Hepatic stellate cell (primary cell): ENCODE measurements at regions not wholly inside any gene's neighbourhood (a gene's known extent, or its start where the extent isn't known, plus 50 kb on each side); places are given as distances from the start of the nearest gene placed in this dataset.
"Not testable (repeated sequence)": the region's sequence is repeated elsewhere in the genome, so short reads cannot be mapped to it uniquely, and the experiment has no call there.

Source experiments
- DNase-seq: peaks from one replicate; pipeline ENCODE4 v3.0.0; 2011; ENCODE audit warnings: low spot score

DNA sequence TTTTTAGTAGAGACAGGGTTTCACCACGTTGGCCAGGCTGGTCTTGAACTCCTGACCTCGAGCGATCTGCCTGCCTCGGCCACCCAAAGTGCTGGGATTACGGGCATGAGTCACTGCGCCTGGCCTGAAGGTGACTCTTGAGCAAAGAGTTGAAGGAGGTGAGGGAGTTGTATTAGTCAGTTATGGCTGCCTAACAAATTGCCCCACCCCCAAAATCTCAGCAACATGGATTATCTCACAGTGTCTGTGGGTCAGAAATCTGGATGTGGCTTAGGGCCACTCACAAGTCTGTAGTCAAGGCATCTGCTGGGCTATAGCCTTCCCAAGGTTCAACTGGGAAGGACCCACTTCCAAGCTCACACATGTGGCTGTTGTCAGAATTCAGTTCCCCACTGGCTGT, 52.8 kb upstream of the ADGRE5 start:
- DNase-seq = no peak

DNA sequence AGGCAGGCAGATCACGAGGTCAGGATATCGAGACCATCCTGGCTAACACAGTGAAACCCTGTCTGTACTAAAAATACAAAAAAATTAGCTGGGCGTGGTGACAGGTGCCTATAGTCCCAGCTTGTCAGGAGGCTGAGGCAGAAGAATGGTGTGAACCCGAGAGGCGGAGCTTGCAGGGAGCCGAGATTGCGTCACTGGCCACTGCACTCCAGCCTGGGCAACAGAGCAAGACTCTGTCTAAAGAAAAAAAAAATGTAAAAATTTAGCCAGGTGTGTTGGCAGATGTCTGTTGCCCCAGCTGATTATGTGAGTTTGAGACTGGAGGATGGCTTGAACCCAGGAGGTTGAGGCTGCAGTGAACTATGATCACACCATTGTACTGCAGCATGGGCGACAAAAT, 54.2 kb upstream of the ADGRE5 start:
- DNase-seq = not testable (repeated sequence)

DNA sequence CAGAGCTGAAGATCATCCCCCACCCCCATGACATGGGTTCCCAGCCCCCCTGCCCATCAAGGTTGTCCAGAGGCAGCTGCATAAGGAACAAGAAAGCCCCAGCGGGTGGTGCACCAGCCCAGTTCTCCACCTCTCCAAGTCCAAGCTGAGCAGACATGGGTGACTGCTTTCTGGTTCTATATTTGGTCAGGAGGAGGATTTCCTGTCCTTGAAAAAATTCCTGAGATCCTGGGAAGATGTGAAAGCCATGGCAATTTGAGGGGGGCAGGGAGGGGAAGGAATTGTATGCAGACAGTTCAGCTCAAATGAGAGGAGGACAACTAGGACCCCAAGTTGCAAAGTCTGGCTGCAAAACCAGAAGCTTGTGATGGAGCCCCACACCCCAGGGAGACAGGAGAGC, 55.4 kb upstream of the ADGRE5 start:
- DNase-seq = no peak

DNA sequence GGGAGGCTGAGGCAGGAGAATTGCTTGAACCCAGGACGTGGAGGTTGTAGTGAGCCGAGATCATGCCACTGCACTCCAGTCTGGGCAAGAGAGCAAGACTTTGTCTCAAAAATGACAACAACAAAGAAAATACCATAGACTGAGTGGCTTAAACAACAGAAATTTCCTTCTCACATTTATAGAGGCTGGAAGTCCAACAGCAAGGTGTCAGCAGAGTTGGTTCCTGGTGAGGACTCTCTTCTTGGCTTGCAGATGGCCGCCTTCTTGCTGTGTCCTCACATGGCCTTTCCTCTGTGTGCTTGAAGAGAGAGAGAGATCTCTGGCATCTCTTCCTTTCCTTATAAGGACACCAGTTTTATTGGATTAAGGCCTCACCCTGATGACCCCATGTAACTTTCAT, 56.1 kb upstream of the ADGRE5 start:
- no peak for DNase-seq

DNA sequence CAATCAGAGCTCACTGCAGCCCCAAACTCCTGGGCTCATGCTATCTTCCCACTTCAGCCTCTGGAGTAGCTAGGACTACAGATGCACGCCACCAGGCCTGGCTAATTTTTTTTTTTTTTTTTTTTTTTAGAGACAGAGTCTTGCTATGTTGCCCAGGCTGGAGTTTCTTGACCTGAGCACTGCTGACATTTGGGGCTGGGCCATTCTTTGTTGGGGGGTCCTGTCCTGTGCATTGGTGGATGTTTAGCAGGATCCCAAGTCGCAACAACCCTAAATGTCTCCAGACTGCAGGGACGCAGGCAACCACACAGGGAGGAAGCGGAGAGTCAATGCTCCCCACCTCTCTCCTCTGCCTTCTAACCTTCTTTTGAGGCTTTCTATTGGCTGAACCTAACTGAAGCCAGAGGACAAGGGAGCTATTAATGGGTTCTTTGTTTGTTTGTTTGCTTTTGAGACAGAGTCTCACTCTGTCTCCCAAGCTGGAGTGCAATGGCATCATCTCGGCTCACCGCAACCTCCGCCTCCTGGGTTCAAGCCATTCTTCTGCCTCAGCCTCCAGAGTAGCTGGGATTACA, 58.3 kb upstream of the ADGRE5 start:
- no peak for DNase-seq

DNA sequence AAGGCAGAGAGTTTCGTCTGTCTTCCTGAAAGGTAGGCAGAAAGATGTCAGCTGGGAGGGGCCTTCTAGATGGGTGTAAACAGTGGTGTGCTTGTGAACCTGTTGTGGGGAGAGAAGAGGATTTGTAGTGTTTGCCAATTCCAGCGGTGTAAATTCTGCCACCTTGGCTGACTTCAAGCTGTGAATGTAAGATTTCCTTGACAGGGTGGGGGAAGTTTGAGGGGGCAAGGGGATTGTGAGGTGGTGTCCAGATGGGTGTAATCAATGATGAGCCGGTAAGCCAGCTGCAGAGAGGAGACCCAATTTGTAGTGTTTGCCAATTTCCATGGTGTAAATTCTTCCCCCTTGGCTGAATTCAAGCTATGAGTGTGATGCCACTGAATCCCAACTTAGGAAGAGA, 61.0 kb upstream of the ADGRE5 start:
- no peak for DNase-seq

DNA sequence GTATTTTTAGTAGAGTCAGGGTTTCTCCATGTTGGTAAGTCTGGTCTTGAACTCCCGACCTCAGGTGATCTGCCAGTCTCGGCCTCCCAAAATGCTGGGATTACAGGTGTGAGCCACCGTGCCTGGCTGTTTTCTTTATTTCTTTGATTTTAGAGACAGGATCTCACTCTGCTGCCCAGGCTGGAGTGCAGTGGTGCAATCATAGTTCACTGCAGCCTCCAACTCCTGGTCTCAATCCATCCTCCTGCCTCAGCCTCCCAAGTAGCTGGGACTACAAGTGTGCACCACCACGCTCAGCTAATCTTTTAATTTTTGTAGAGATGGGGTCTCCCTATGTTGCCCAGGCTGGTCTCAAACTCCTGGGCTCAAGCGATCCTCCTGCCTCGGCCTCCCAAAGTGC, 61.5 kb upstream of the ADGRE5 start:
- DNase-seq = not testable (repeated sequence)

DNA sequence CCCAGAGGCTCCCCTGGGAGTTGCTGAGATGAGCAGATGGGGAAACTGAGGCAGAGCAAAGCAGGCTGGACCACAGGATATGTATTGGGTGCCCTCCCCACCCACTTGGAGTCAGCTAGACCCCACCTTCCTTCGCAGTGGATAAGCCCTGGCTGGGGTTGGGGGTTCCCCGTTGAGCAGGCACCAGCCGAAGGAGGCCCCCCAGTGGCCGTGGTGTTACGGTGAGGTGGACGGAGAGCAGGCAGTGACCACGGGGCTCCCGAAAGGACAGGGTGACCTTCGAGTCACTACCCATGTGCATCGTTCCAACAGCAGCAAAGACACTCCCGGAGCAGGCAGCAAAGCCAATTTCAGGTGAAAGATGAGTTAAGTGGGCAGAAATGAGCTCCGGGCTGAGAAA, 62.4 kb upstream of the ADGRE5 start:
- no peak for DNase-seq

DNA sequence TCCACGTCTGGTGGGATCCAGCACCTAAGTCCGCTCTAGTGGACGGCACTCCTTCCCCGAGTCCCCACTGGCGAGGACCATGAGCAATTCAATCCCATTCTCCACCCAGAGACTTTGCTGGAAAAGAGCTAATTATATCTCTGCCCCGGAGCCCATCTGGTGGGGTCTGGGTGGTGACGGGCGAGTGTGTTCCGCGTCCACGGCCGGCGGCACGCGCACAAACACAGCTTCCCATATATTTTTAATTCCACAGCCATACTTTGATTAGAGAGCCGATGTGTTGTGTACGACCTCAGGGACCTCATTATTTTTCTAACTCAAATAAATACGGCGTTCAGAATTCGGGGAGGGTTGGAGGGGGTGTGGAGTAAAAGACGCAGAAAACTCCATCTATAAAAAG, 64.1 kb upstream of the ADGRE5 start:
- no peak for DNase-seq

DNA sequence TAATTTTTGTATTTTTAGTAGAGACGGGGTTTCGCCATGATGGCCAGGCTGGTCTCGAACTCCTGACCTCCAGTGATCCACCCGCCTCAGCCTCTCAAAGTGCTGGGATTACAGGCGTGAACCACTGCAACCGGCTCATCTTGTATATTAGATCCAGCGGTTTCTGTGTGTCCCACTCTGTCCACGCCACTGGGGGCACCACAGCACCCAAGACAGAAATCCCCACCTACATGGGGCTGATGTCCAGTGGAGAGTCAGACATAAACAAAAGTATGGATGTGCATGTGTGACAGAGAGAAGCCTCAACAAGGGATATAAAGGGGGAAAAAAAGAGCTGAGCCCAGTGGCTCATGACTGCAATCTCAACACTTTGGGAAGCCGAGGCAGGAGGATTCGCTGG, 65.8 kb upstream of the ADGRE5 start:
- no peak for DNase-seq

DNA sequence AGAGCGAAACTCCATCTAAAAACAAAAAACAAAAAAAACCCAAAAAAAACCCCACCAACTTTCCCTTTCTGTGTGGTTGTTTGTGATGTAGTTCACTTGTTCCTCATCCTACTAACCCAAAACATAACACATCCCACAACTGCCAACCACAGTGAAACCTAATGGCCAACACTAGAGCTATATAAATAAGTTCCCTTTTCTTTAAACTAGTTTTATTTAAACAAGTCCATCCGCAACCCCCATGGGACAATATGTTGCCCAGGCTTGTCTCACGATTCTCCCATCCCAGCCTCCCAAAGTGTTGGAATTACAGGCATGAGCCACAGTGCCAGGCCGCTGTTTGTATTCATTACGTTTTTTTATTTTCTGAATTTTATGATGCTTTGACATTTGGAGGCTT, 71.2 kb upstream of the ADGRE5 start:
- no peak for DNase-seq

DNA sequence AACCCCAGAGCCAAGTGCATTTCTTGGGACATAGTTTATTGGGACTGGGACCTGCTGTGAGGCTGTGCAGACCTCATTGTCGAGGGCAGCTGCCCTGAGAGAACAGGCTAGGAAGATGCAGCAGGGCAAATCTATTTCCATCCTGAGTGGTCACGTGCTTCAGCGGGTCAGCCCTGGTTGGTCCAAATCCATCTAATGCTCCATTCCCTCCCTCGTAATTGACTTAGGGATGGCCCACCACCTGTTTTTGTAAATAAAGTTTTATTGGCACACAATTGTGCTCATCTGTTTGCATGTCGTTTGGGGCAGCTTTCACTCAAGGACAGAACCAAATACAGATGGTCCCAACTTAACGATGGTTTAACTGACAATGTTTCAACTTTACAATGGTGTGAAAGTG, 75.5 kb upstream of the ADGRE5 start:
- DNase-seq = no peak

DNA sequence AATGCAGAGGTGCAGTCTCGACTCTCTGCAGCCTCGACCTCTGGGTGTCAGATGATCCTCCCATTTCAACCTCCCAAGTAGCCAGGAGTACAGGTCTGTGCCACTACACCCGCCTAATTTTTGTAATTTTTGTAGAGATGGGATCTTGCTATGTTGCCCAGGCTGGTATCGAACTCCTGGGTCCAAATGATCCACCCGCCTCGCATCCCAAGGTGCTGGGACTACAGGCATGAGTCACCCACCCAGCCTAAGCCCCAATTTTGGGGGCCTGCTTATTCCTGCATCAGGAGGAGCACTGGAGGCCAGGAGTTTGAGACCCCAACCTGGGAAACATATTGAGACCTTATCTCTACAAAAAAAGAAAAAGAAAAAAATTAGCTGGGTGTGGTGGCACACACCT, 80.1 kb upstream of the ADGRE5 start:
- DNase-seq = no peak

DNA sequence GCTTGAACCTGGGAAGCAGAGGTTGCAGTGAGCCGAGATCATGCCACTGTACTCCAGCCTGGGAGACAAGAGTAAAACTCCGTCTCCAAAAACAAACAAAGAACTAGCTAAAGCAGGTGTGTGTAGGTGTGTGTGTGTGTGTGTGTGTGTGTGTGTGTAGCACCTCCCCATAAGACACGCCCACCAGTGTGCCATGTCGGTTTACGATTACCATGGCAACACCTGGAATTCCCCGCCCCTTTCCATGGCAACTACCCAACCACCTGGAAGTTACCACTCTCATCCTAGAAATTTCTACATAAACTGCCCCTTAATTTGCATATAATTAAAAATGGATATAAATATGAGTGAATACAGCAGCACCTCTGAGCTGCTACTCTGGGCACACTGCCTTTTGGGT, 80.9 kb upstream of the ADGRE5 start:
- DNase-seq = no peak

DNA sequence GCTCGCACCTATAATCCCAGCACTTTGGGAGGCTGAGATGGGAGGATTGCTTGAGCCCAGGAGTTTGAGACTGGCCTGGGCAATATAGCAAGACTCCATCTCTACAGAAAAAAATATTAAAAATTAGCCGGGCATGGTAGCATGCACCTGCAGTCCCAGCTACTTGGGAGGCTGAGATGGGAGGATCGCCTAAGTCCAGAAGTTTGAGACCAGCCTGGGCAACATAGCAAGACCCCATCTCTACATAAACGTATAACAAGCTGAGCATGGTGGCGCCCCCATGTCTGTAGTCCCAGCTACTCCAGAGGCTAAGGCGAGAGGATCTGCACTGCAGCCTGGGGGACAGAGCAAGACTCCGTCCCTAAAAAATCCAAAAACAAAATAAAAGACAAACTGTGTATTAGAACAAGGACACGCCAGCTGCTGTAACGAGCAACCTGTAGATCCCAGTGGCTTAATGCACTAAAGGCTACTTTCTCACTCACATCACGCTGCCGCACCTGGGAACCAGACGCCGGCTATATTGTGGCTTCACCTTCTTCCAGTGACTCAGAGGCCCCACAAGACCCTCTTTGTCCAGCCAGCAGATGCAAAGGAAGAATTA, 81.9 kb upstream of the ADGRE5 start:
- DNase-seq = not testable (repeated sequence)

DNA sequence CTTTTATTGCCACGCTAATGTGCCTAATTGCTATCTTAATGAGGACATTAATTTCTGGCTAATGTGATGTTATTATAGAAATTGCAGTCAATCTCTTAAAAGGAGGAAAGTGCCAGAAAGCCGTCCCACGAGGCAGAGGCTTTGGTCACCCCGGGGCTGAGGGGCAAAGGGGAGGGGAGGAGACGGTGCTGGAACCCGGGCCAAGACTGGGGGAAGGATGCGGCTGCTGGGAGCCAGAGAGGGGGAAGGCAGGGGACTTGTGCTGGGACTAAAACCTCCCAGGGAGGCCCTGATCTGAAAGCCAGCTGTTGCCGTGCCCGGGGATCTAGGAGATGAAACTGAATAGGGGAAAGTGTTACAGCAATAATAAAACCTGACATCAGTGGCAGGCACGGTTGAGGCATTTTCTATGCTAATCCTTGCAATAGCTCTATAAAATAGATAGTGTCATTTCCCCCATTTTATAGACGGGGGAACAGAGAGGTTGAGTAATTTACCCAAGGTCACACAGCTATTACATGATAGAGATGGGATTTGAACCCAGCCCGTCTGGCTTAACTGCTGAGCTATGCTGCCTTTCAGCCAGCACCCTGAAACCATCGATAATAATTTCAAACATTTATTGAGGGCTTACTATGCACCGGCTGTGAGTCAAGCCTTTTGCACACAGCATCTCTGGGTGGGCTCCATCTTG, 83.2 kb upstream of the ADGRE5 start:
- DNase-seq = not testable (repeated sequence)

DNA sequence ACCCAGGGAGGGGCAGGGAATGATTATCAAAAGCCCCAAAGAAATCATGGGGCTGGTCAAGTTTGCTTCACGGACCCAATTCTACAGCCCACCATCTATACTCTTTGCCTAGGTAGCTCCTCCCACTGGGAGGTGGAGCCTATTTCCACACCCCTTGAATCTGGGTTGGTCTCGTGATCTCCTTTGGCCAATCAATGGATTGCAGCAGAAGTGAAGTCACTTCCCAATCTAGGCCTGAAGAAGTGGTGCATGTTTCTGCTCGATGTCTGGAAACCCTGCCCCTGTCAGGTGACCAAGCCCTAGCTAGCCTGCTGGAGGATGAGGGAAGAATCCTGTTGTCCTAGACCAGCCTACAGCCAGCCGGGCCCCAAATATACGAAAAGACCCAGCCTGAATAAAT, 86.3 kb upstream of the ADGRE5 start:
- DNase-seq = not testable (repeated sequence)

DNA sequence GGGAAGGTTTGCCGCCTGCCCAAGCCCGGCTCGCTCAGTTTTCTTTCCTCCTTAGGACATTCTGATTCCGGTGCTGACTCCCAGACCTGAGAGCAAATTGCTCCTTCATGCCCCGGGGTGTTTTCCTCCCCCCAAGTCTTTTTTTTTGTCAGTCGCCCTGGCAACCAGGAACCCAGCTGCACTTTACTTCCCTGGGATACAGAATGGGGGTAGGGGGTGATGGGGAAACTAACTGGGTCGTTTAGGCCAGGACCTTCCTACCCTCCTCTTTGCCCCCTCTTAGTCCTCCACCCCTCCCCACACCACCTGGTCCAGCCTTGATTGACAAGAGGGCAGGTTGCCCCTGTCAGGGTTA, 87.5 kb upstream of the ADGRE5 start:
- not testable (repeated sequence) for DNase-seq

DNA sequence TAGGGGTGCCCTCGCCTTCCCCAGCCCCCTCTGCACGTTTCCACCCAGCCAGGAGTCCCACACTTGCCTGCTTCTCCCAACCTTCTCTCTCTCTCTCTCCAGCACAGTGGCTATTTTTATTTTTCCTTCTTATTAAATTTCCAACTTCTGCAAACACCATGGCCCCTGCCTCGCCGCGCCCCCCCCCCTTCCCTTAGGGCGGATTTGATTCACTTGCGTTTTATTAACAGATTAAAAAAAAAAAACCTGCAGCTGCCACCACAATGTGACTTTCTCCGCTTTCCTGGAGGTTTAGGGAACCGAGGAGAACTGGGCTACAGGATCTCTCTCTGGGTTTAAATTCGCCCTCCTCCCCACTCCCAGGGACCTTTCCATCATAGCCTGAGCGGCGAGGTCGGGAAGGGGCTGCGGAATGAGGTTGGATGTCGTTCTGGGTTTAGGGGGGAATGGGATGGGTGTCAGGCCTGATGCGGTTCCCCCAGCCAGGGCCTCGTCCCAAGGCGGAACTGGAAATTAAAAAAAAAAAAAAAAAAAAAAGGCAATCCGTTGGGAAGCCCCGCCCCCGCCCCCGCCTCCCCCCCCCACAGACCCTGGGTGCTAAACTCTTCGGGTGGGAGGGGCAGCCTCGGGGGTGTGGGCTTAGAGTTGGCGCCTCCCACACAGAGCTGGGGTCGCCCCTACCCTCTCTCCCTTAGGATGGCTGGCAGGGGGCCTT, 87.3 kb upstream of the ADGRL1 start:
- not testable (repeated sequence) for DNase-seq

DNA sequence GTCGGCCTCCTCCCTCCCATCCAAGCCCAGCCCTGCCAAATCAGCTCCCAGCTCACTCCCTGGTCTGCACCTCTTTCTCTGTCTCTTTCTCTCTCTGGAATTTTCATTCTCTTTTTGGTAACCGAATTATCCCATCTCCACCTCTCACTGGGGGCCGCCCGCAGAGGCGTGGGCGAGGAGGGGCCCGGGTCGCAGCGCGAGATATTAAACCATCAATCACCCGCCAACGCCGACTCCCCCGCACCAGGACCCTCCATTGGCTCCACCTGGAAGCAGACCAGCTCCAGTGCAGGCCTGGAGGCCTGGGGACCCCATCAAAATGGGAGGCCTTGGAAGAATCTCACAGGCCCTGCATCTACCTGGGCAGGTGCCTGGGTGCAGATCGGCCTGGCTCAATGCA, 83.8 kb upstream of the ADGRL1 start:
- not testable (repeated sequence) for DNase-seq

DNA sequence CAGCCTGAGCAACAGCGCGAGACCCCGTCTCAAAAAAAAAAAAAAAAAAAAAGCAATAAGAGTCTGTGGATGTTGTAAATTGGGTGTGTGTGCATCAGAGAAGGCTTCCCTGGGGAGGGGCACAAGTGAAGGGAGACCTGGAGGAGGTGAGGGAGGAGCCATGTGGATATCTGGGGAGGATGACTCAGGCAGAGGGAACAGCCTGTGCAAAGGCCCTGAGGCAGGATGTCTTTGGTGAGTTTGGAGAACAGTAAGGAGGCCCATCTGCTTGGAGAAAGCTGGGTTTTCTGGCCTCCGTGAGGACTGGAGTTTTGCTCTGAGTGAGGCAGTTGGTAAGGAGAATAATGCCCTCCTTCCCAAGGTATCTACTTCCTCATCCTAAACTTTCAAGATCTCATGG, 81.9 kb upstream of the ADGRL1 start:
- DNase-seq = not testable (repeated sequence)

DNA sequence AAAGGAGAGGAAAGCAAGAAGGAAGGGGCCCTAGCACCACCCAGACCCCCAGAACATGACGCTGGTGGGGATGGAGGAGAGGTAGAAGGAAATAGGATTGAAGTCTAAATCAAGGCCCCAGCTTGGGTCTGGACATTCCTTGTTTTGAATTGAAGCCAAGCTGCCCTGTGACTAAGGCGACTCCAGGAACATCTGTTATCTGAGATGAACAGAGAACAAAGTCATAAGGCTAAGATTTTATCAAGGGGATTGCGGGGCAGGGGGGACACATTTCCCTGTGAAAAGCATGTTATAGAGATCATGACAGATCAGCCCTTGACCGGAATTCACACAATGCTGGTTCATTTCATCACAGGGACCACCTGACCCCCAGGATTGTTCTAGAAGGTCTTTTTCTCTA, 80.6 kb upstream of the ADGRL1 start:
- not testable (repeated sequence) for DNase-seq

DNA sequence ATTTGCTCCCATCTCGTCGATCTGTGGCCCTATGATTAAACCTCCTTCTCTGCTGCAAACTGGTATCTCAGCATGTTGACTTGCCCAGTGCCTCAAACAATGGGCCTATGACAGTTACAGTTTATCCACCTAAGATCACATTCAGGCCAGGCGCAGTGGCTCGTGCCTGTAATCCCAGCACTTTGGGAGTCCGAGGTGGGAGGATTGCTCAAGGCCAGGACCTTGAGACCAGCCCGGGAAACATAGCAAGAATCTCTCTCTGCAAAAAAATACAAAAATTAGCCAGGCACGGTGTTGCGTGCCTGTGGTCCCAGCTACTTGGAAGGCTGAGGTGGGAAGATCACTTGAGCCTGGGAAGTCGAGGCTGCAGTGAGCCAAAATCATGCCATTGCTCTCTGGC, 79.8 kb upstream of the ADGRL1 start:
- not testable (repeated sequence) for DNase-seq
